DOHH2 (cell line): ENCODE measurements at regions not wholly inside any gene's neighbourhood (a gene's known extent, or its start where the extent isn't known, plus 50 kb on each side); places are given as distances from the start of the nearest gene placed in this dataset.

ENCODE experiments used
- H3F3A ChIP-seq: fragments of 200-600 bp; sonication (generic), shearing (Covaris generic); 2 replicates; pipeline ENCODE4 v1.6.0; 2016; ENCODE audit warnings: antibody characterized with exemption, mild to moderate bottlenecking; ENCODE audit not compliant: control insufficient read depth, insufficient read depth
- H3K27ac ChIP-seq: fragments of 200-600 bp; sonication (generic); 2 replicates; pipeline ENCODE4 v1.5.1; 2014; ENCODE audit warnings: low read depth, mild to moderate bottlenecking, low read length, moderate library complexity
- H3K27me3 ChIP-seq: fragments of 200-600 bp; sonication (generic); 2 replicates; pipeline ENCODE4 v1.6.1; 2014; ENCODE audit warnings: mild to moderate bottlenecking, low read length, mixed read lengths; ENCODE audit not compliant: control insufficient read depth
- H3K36me3 ChIP-seq: fragments of 200-600 bp; sonication (generic); 2 replicates; pipeline ENCODE4 v1.6.1; 2014; ENCODE audit warnings: mild to moderate bottlenecking, low read length, moderate library complexity, mixed read lengths; ENCODE audit not compliant: control insufficient read depth
- H3K4me1 ChIP-seq: fragments of 200-600 bp; sonication (generic); 2 replicates; pipeline ENCODE4 v1.6.1; 2014; ENCODE audit warnings: mild to moderate bottlenecking, low read length, mixed read lengths; ENCODE audit not compliant: control insufficient read depth
- H3K4me2 ChIP-seq: fragments of 200-600 bp; sonication (generic); 2 replicates; pipeline ENCODE4 v1.6.0; 2014; ENCODE audit warnings: mild to moderate bottlenecking, low read length, moderate library complexity
- H3K4me3 ChIP-seq: fragments of 200-600 bp; sonication (generic); 2 replicates; pipeline ENCODE4 v1.5.1; 2014; ENCODE audit warnings: mild to moderate bottlenecking, low read length, mixed read lengths
- H3K79me2 ChIP-seq: fragments of 200-600 bp; sonication (generic); 2 replicates; pipeline ENCODE4 v1.6.1; 2014; ENCODE audit warnings: mild to moderate bottlenecking, low read length, mixed read lengths; ENCODE audit not compliant: control insufficient read depth
- H3K9me2 ChIP-seq: fragments of 200-600 bp; sonication (generic); replicated peaks from 2 replicates; pipeline ENCODE4 v1.6.1; 2014; ENCODE audit warnings: mild to moderate bottlenecking, low read length, mixed read lengths; ENCODE audit not compliant: control insufficient read depth
- H3K9me3 ChIP-seq: fragments of 200-600 bp; sonication (generic); 2 replicates; pipeline ENCODE4 v1.6.1; 2014; ENCODE audit warnings: antibody characterized with exemption, low read length, mixed read lengths; ENCODE audit not compliant: control insufficient read depth, insufficient read depth
- H4K20me1 ChIP-seq: fragments of 200-600 bp; sonication (generic); 2 replicates; pipeline ENCODE4 v1.6.0; 2014; ENCODE audit warnings: low read depth, mild to moderate bottlenecking, antibody characterized with exemption, low read length, moderate library complexity; ENCODE audit not compliant: control insufficient read depth, insufficient read depth
- EZH2phosphoT487 ChIP-seq: fragments of 200-600 bp; sonication (generic); IDR thresholded peaks from 2 replicates; pipeline ENCODE4 v1.6.1; 2017; ENCODE audit warnings: borderline replicate concordance, mild to moderate bottlenecking, antibody characterized with exemption, low read length, moderate library complexity, mixed read lengths
- TF ChIP-seq, protein P1 (sequence below): fragments of 200-600 bp; sonication (generic); IDR thresholded peaks from one replicate; pipeline ENCODE4 v1.5.1; 2014; ENCODE audit warnings: antibody characterized with exemption, mild to moderate bottlenecking, low read depth, low read length; ENCODE audit not compliant: poor library complexity, severe bottlenecking

DNA sequence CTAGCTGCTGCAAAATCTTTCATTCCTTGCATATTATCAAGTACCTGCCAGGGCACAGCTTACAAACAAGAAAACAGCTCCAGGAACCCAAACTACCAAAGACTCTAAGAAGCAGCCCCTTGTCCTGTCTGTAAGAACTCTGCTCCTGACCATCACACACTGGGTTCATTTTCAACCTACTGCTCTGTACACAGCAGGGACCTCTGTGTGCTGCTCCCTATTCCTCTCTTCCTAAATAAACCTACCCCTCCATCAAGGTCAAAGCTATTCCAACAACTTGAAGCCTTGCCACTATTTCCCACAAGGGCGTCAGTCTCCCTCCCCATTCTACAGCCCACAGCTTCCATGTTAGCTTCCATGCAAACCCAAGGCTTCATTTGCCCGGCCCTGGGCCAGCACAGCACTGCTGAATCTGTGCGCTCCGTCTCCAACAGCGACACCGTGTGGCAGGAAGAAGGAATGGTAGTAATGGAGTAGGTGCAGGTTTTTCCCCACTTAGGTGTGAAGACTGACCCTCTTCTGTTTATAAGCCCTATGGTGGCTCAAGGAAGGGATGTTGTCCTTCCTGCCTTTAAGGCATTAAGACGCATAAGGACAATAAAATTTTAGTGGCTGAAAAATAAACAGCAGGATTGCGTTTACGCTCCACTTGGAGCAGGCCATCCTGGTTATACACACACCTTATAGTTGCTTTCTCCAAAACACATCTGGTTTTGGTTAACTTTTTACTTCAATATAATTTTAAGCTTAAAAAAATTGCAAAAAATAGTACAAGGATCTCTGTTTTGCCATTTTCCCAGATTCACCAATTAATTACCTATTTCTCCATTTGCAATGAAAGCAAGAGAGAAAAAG lies 115.2 kb upstream of the NXT1 start:
- no peak overlapping the region for H3K4me3 ChIP-seq
- no peak overlapping the region for H3K4me2 ChIP-seq
- no peaks in the 10 kb centered on the region for H3K36me3 ChIP-seq
- H4K20me1 ChIP-seq = no peaks in the 10 kb centered on the region
- no peaks in the 10 kb centered on the region for H3K9me3 ChIP-seq
- TF ChIP-seq EZH2phosphoT487 = no peak
- TF ChIP-seq, protein P1, sequence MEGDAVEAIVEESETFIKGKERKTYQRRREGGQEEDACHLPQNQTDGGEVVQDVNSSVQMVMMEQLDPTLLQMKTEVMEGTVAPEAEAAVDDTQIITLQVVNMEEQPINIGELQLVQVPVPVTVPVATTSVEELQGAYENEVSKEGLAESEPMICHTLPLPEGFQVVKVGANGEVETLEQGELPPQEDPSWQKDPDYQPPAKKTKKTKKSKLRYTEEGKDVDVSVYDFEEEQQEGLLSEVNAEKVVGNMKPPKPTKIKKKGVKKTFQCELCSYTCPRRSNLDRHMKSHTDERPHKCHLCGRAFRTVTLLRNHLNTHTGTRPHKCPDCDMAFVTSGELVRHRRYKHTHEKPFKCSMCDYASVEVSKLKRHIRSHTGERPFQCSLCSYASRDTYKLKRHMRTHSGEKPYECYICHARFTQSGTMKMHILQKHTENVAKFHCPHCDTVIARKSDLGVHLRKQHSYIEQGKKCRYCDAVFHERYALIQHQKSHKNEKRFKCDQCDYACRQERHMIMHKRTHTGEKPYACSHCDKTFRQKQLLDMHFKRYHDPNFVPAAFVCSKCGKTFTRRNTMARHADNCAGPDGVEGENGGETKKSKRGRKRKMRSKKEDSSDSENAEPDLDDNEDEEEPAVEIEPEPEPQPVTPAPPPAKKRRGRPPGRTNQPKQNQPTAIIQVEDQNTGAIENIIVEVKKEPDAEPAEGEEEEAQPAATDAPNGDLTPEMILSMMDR = peak; percentile 87
- no peaks in the 10 kb centered on the region for H3K79me2 ChIP-seq
- H3K4me1 ChIP-seq = no peaks in the 10 kb centered on the region
- H3K27me3 ChIP-seq = no peaks in the 10 kb centered on the region
- no peaks in the 10 kb centered on the region for H3F3A ChIP-seq
- H3K9me2 ChIP-seq = no peaks in the 10 kb centered on the region
- no peak overlapping the region for H3K27ac ChIP-seq

- no peaks in the 10 kb centered on the region for H3K4me1 ChIP-seq
- H3K36me3 ChIP-seq = no peaks in the 10 kb centered on the region
- H3K79me2 ChIP-seq = no peaks in the 10 kb centered on the region
- TF ChIP-seq, protein P1 = no peak
- no peak for TF ChIP-seq EZH2phosphoT487
- no peak overlapping the region for H3K27ac ChIP-seq
- H4K20me1 ChIP-seq = no peaks in the 10 kb centered on the region
- H3K4me3 ChIP-seq = no peak overlapping the region
- no peaks in the 10 kb centered on the region for H3F3A ChIP-seq
- no peaks in the 10 kb centered on the region for H3K27me3 ChIP-seq
- H3K9me3 ChIP-seq = no peaks in the 10 kb centered on the region
- no peaks in the 10 kb centered on the region for H3K9me2 ChIP-seq
- no peak overlapping the region for H3K4me2 ChIP-seq
These were observed 116.1 kb upstream of the NXT1 start for GRCh38 chr20:23234311-23235078.

- Histone ChIP-seq H3K4me1 (no peaks in the 10 kb centered on the region), H3K79me2 (no peaks in the 10 kb centered on the region), H4K20me1 (no peaks in the 10 kb centered on the region), H3K36me3 (no peaks in the 10 kb centered on the region), H3K27ac (no peak overlapping the region), H3F3A (no peaks in the 10 kb centered on the region), H3K9me3 (no peaks in the 10 kb centered on the region), H3K4me2 (no peak overlapping the region), H3K27me3 (no peaks in the 10 kb centered on the region), H3K4me3 (no peak overlapping the region), H3K9me2 (no peaks in the 10 kb centered on the region)
- no peak for TF ChIP-seq EZH2phosphoT487
- TF ChIP-seq, protein P1 = no peak
These were observed 117.2 kb upstream of the NXT1 start for GRCh38 chr20:23233341-23233740.
